GM19351 (cell line): ENCODE measurements at regions not wholly inside any gene's neighbourhood (a gene's known extent, or its start where the extent isn't known, plus 50 kb on each side); places are given as distances from the start of the nearest gene placed in this dataset.

Experiments
- ATAC-seq: cut with Tn5 transposase; IDR thresholded peaks from one replicate; pipeline ENCODE4 v1.9.1; 2021; ENCODE audit warnings: mild to moderate bottlenecking, moderate library complexity; ENCODE audit not compliant: unreplicated experiment

- no peak for ATAC-seq
Measured at GRCh38 chr11:11757909-11758308, 83.9 kb upstream of the USP47 start.

- ATAC-seq: no peak
Measured at GRCh38 chr11:11756718-11757117, 85.1 kb upstream of the USP47 start.

- ATAC-seq: no peak
Measured at GRCh38 chr11:11755871-11756270, 85.9 kb upstream of the USP47 start.

DNA sequence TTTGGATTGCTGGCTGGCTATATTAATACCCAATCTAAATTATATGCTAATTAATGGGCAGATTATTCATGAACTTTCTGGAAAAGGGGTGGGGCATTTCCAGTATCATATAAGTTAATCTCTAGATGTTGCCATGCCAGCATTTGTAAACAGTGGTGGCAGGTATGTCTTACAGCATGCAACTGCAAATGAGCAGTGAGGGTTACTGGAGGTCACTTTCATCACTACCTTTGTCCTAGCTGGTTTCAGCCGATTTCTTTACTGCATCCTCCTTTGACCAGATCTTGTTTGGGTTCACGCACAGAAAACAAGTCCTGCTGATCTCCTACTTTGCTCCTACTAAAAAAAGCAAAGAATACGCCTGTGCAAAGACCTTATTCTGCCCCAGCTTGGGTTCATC, 89.1 kb upstream of the USP47 start:
- no peak for ATAC-seq

DNA sequence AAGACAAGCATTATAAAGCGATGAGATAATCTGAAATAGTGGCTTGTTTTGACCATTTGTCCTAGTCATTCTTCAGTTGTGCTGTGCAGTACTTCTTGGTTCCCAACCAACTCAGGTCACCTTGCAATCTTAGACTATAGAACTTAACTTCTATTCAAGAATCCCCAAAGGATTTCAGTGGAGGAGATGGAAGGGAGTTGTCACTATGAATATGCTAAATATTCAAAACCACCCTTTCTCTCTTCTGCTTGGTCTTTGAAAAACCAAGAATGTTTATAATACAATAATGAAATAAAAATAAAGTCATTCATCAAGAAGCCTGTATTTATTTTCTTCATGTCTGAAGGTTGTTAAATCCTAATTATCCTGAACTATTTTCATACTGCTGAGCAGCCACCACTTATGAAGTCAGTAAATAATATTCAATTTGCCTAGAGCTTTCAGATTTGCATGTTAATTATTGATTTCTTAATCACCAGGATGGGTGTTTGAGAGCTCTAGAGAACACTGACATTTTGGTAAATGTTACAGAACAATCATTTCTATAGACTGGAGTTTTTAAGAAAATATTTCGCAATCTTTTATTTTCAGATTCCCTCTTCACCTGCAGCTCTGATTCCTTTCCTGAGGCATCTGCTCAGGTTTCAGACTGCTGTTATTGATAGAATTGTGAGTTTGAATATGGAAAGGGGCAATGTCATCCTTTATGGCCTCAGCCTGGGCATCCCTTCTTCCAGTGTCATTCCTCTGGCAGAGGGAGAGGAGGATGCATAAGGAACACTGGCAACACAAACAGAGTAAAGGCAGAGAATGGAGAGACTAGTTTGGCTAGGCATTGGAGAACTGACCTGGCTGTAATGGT, 91.5 kb upstream of the USP47 start:
- ATAC-seq: no peak

DNA sequence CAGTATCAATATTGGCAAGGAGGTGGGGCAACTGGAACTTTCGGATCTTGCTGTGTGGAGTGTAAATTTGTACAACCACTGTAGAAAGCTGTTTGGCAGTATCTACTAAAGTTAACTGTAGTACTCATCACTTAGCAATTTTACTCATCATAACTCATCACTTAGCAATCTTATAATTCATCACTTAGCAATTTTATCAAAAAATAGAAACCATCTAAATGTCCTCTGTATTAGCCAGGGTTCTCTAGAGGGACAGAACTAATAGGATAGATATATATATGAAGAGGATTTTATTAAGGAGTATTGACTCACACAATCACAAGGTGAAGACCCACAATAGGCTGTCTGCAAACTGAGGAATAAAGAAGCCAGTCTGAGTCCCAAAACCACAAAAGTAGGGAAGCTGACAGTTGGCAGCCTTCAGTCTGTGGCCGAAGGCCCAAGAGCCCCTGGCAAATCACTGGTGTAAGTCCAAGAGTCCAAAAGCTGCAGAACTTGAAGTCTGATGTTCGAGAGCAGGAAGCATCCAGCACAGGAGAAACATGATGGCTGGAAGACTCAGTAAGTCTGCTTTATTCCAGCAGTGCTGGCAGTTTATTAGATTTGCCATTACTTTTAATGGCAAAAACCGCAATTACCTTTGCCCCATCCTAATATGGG, 92.9 kb upstream of the USP47 start:
- ATAC-seq: no peak

GRCh38 chr11:11747570-11747969, 94.2 kb upstream of the USP47 start:
- no peak for ATAC-seq

DNA sequence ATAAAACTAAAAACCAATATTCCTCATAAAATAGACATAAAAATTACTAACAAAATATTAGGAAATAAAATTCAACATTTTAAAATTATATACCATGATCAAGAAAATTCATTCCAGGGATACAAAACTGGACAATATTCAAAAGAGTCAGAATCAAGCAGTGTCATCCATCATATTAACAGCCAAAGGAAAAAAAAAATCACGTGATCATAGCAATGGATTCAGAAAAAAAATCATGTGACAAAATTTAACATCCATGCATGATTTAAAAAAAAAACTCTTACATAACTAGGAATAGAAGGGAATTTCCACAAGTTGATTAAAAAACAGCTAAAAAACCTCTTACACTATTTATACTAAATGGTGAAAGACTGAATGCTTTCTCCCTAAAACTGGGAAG, 95.3 kb upstream of the USP47 start:
- no peak for ATAC-seq

GRCh38 chr11:11743216-11743615, 98.6 kb upstream of the USP47 start:
- ATAC-seq: no peak

GRCh38 chr11:11742486-11742885, 99.3 kb upstream of the USP47 start:
- ATAC-seq: no peak

DNA sequence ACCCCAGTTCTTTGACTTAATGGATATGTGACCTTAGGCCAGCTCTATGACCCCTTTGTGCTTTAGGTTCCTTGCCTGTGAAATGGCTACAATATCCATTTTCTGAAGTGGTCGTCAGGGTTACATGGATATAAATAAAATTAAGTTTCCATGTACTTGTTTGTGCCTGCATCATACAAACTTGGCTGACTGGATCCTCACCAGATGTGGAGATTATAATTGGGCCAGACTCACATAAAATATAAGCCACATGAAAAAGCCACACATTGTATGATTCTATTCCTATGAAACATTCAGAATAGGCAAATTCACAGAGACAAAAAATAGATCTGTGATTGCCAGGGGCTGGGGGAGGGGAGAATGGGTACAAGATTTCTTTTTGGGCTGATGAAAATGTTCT, 100.9 kb upstream of the USP47 start:
- no peak for ATAC-seq

DNA sequence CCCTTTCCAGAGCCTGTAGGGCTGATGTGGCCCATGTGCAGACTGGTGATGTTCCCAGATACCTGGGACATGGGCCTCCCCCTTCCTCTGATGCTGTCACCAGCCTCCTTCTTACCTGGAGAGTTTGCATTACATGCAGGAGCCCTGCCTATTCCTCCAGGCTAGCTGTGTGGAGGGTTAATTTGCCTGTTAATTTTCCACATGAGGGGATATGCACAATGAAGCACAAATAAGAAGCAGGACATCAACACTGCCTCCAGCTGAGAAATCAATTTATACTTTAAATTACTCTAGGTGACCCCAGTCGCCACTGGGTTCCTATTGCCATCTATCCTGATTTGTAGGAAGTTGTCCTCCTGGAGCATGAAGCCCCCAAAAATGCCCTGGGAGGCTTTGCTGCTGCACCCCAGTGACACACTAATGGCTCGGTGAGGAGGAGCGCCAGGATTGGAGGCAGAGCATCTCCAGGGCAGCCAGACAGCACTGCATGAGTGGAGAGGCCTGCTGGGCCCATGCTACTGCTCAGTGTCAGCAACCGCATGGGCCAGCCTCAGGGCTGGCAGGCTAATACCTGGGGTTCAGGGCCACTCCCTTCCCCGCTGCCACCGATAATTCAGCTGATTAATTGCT, 101.6 kb upstream of the USP47 start:
- no peak for ATAC-seq

DNA sequence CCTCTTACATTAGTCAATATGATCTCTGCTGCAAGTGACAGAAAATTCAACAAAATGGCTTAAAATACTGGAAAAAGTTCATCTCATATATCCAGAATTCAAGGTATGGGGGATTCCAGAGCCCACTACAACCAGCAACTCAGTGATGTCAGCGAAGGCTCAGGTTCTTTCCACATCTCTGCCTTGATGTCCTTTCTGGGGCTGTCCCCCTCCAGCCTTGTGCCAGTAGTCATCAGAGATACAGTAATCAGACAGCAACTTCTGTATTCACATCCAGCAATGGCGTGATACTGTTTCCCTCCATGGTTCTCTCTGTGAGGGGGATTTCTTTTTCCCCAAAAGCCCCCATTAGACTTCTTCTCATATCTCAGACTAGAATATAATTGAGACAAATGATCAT, 103.4 kb upstream of the USP47 start:
- ATAC-seq: no peak

- ATAC-seq: no peak
Measured at GRCh38 chr11:11735586-11735985, 106.2 kb upstream of the USP47 start.

DNA sequence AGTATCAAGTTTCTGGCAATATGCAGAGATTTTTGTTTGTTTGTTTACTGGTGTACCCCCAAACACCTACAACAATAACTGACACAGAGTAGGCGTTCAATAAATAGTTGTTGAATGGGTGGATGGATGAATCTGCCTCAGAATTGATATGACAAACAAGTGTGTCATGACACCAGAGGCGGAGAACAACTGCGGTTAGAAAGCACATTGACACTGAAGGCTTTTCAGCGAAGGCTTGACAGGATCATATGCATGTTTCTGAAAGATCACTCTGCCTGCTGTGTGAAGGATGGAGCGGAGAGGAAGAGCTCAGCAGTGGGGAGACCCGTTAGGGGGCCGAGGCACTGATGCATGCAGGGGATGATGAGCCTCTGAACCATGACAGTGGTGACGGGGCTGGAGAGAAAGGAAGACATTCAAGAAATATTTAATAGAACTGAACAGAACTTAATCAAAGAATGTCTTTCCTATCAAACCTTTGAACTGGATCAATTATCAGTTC, 108.5 kb upstream of the USP47 start:
- ATAC-seq: no peak

- no peak for ATAC-seq
Measured at GRCh38 chr11:11732116-11732515, 109.7 kb upstream of the USP47 start.

DNA sequence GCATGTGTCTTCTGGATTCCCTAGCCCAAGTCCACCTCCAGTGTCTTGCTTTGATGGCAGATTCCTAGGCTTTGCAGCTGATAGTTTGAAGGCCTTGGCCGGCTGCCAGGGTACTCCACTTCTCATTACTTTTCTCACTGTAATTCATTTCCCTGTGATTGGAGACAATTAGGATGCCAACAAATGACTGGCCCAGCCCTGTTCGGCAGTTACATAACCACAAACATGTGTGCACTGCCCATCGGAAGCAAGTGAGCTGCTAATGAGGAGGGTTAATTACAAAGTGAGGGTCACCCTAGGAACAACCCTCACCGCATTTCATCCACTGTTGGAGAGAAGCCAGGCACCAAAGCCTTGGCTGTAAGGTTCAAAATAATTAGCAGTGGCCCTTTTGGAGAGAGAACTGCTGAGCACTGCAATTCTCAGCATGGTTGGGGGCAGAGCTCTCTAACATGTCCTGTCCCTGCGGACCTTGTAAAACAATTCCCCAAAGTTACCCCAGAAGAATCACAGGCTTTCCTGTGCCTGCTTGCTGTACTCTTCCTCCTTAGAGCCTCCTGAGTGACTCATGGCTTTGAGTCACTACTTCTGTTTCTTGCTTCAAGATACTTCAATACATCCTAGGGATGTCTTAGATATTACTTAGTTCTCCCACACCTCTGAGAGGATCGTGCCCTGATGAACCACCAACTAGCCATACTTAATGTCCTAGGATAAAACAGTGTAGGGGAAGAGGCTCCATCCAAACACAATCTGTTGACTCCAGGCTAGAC, 109.7 kb upstream of the GALNT18 start:
- no peak for ATAC-seq

DNA sequence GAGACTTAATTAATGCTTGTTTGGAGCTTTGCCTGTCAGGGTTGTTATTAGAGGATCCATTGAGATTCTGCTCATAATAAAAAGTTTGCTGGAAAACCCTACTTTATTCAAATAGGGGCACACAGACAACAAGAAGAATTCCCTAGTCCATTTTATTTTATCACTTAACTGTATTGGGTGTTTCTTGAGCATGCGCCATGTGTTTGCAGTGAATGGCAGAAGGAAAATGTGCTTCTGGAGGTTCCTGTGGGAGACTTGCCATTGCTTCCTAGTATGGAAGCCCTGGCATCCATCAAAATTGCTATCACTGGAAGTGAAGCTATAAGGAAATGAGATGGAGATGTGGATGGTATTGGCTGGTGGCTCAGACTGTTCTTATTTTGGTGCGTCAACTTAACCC, 106.6 kb upstream of the GALNT18 start:
- no peak for ATAC-seq

DNA sequence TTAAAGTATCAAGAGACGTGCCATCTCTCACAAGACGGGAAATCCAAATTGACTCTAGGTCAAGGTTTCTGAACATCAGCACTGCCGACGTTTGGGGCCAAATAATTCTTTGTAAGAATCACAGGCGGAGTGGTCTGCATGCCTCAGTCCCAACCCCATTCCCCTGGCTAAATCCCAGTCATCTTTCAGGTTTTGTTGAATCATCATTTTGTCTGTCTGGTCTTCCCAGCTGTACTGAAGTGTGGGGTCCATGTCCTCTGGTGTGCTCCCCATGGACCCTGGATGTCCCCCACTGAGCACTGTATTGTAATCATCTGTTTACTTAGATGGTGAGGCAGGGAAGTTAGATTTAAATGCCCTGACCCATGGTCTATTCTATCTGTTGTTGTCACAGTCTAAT, 103.6 kb upstream of the GALNT18 start:
- ATAC-seq: no peak

DNA sequence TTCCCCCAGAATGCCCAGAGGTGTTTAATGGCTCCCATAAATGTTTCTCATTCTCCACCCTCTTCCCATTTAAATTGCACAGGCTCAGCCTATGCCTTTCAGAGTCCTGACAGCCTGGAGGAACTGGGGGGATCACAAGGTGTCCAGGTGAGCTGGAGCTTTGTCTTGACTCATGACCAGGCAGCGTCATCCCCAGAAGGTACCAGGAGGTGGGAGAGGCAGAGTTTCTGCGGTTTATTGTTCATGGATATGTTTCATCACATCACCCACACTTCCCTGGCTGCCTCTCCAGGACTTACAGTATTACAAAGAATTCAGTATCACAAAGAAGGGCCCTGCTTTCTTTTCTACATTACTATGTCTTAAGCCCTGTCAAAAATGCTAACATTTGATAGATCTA, 103.2 kb upstream of the GALNT18 start:
- no peak for ATAC-seq

GRCh38 chr11:11722861-11723260, 101.1 kb upstream of the GALNT18 start:
- no peak for ATAC-seq
